Liver (tissue), 7 donors: ENCODE measurements at regions not wholly inside any gene's neighbourhood (a gene's known extent, or its start where the extent isn't known, plus 50 kb on each side); places are given as distances from the start of the nearest gene placed in this dataset.

Experiments used
- DNase-seq: peaks from one replicate; pipeline ENCODE4 v3.0.0-alpha.2; 2017; ENCODE audit warnings: low spot score
- H3K27ac ChIP-seq, 2 donors: one replicate each; pipeline ENCODE4 v1.7.0; 2013; ENCODE audit warnings: inconsistent platforms in 2 of 2, low read length in 2 of 2, control low read depth in 1 of 2, low read depth in 1 of 2, mild to moderate bottlenecking in 1 of 2
- H3K27me3 ChIP-seq, 4 donors: one replicate each; pipeline versions ENCODE4 v1.6.1 to v1.7.0; 2013; ENCODE audit warnings: low read length in 3 of 4, inconsistent platforms in 1 of 4, mild to moderate bottlenecking in 1 of 4, moderate library complexity in 1 of 4; ENCODE audit not compliant: control insufficient read depth in 4 of 4, insufficient read depth in 4 of 4
- H3K36me3 ChIP-seq, 4 donors: one replicate each; pipeline versions ENCODE4 v1.6.1 to v1.7.0; 2013; ENCODE audit warnings: low read length in 3 of 4, mild to moderate bottlenecking in 3 of 4, low read depth in 1 of 4, moderate library complexity in 1 of 4; ENCODE audit not compliant: control insufficient read depth in 4 of 4, insufficient read depth in 3 of 4
- H3K4me1 ChIP-seq, 4 donors: one replicate each; pipeline versions ENCODE4 v1.6.1 to v1.7.0; 2013; ENCODE audit warnings: low read length in 3 of 4, mild to moderate bottlenecking in 3 of 4, moderate library complexity in 1 of 4; ENCODE audit not compliant: control insufficient read depth in 4 of 4, insufficient read depth in 4 of 4
- H3K4me3 ChIP-seq, 3 donors: one replicate each; pipeline versions ENCODE4 v1.6.1 to v1.7.0; 2013; ENCODE audit warnings: low read length in 3 of 3, control low read depth in 1 of 3, low read depth in 1 of 3, mild to moderate bottlenecking in 1 of 3
- H3K9ac ChIP-seq, 2 donors: one replicate each; pipeline ENCODE4 v1.7.0; 2013; ENCODE audit warnings: low read length in 2 of 2, mild to moderate bottlenecking in 2 of 2, moderate library complexity in 2 of 2, control low read depth in 1 of 2, low read depth in 1 of 2
- H3K9me3 ChIP-seq, 4 donors: one replicate each; pipeline versions ENCODE4 v1.6.1 to v1.7.0; 2013; ENCODE audit warnings: low read length in 3 of 4; ENCODE audit not compliant: control insufficient read depth in 4 of 4
- ATF3 ChIP-seq: IDR thresholded peaks from 2 replicates; pipeline ENCODE4 v1.6.1; 2016; ENCODE audit warnings: antibody characterized with exemption
- EGR1 ChIP-seq, 2 donors: IDR thresholded peaks; 2 replicates each; pipeline ENCODE4 v1.6.1; 2016 to 2018; ENCODE audit warnings: antibody characterized with exemption in 2 of 2, low read depth in 2 of 2
- FOXA1 ChIP-seq: IDR thresholded peaks from 2 replicates; pipeline ENCODE4 v1.6.1; 2016; ENCODE audit warnings: antibody characterized with exemption
- FOXA2 ChIP-seq: IDR thresholded peaks from 2 replicates; pipeline ENCODE4 v1.6.1; 2016; ENCODE audit warnings: antibody characterized with exemption
- GABPA ChIP-seq, 2 donors: IDR thresholded peaks in 1 of 2; conservative IDR thresholded peaks in 1 of 2; 2 replicates each; pipeline ENCODE4 v1.6.1; 2016; ENCODE audit warnings: antibody characterized with exemption in 2 of 2, mild to moderate bottlenecking in 1 of 2, moderate library complexity in 1 of 2
- HNF4A ChIP-seq, 2 donors: conservative IDR thresholded peaks; 2 replicates each; pipeline ENCODE4 v1.6.1; 2016; ENCODE audit warnings: antibody characterized with exemption in 2 of 2, mild to moderate bottlenecking in 2 of 2
- NR2F2 ChIP-seq: IDR thresholded peaks from 2 replicates; pipeline ENCODE4 v1.6.1; 2016; ENCODE audit warnings: antibody characterized with exemption
- RXRA ChIP-seq, 2 donors: IDR thresholded peaks; 2 replicates each; pipeline ENCODE4 v1.6.1; 2017 to 2018; ENCODE audit warnings: antibody characterized with exemption in 2 of 2, mild to moderate bottlenecking in 1 of 2
- SP1 ChIP-seq: IDR thresholded peaks from 2 replicates; pipeline ENCODE4 v1.6.1; 2018; ENCODE audit warnings: antibody characterized with exemption, mild to moderate bottlenecking
- TAF1 ChIP-seq: conservative IDR thresholded peaks from 2 replicates; pipeline ENCODE4 v1.6.1; 2016; ENCODE audit warnings: antibody characterized with exemption, mild to moderate bottlenecking
- YY1 ChIP-seq: IDR thresholded peaks from 2 replicates; pipeline ENCODE4 v1.6.1; 2016; ENCODE audit warnings: antibody characterized with exemption, mild to moderate bottlenecking
- WGBS: extraction: QIAGEN DNeasy Blood & Tissue Kit; methylation state at CpG from one replicate; pipeline ENCODE4 v1.1.7; 2013; 5-methylcytosine and 5-hydroxymethylcytosine counted together
- TF ChIP-seq, protein P1 (sequence below): IDR thresholded peaks from 2 replicates; pipeline ENCODE4 v1.6.1; 2016; ENCODE audit warnings: antibody characterized with exemption, mild to moderate bottlenecking
- TF ChIP-seq, protein P2 (sequence below): IDR thresholded peaks from 2 replicates; pipeline ENCODE4 v1.6.1; 2016; ENCODE audit warnings: antibody characterized with exemption
- donor health status: healthy.
- donor health status: healthy.
- donor health status: healthy.
- donor health status: healthy.

GRCh38 chr2:12479065-12479601 lies 237.6 kb upstream of the TRIB2 start:
- Histone ChIP-seq H3K27ac (no peak overlapping the region), H3K36me3 (no peaks in the 10 kb centered on the region), H3K27me3 (no peaks in the 10 kb centered on the region), H3K4me3 (no peak overlapping the region), H3K4me1 (peaks cover 0 to 8% (median 4%) of the 10 kb centered on the region in 4 donors), H3K9ac (no peak overlapping the region), H3K9me3 (no peaks in the 10 kb centered on the region)
- 24% methylated on average over 1 of the region's 1 CpG for WGBS
- DNase-seq: no peak
- TF ChIP-seq HNF4A (conservative IDR thresholded peaks at IDR 0.05) (no peak), SP1 (no peak), FOXA2 (no peak), NR2F2 (peak; percentile 20), RXRA (IDR thresholded peaks at IDR 0.05) (peak in 1 of 2 donors; percentile 2), GABPA (IDR thresholded peaks at IDR 0.05 in 1 of 2, conservative IDR thresholded peaks at IDR 0.05 in 1 of 2) (no peak)
- TF ChIP-seq, protein P1, sequence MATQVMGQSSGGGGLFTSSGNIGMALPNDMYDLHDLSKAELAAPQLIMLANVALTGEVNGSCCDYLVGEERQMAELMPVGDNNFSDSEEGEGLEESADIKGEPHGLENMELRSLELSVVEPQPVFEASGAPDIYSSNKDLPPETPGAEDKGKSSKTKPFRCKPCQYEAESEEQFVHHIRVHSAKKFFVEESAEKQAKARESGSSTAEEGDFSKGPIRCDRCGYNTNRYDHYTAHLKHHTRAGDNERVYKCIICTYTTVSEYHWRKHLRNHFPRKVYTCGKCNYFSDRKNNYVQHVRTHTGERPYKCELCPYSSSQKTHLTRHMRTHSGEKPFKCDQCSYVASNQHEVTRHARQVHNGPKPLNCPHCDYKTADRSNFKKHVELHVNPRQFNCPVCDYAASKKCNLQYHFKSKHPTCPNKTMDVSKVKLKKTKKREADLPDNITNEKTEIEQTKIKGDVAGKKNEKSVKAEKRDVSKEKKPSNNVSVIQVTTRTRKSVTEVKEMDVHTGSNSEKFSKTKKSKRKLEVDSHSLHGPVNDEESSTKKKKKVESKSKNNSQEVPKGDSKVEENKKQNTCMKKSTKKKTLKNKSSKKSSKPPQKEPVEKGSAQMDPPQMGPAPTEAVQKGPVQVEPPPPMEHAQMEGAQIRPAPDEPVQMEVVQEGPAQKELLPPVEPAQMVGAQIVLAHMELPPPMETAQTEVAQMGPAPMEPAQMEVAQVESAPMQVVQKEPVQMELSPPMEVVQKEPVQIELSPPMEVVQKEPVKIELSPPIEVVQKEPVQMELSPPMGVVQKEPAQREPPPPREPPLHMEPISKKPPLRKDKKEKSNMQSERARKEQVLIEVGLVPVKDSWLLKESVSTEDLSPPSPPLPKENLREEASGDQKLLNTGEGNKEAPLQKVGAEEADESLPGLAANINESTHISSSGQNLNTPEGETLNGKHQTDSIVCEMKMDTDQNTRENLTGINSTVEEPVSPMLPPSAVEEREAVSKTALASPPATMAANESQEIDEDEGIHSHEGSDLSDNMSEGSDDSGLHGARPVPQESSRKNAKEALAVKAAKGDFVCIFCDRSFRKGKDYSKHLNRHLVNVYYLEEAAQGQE: no peak

- TF ChIP-seq EGR1 (IDR thresholded peaks at IDR 0.05; ENCODE audit: low read depth in 2 of 2): no peak
- TF ChIP-seq, protein P2, sequence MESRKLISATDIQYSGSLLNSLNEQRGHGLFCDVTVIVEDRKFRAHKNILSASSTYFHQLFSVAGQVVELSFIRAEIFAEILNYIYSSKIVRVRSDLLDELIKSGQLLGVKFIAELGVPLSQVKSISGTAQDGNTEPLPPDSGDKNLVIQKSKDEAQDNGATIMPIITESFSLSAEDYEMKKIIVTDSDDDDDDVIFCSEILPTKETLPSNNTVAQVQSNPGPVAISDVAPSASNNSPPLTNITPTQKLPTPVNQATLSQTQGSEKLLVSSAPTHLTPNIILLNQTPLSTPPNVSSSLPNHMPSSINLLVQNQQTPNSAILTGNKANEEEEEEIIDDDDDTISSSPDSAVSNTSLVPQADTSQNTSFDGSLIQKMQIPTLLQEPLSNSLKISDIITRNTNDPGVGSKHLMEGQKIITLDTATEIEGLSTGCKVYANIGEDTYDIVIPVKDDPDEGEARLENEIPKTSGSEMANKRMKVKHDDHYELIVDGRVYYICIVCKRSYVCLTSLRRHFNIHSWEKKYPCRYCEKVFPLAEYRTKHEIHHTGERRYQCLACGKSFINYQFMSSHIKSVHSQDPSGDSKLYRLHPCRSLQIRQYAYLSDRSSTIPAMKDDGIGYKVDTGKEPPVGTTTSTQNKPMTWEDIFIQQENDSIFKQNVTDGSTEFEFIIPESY: no peak
- TF ChIP-seq NR2F2: no peak
- no peak for TF ChIP-seq HNF4A (conservative IDR thresholded peaks at IDR 0.05)
- no peak for TF ChIP-seq FOXA2
- TF ChIP-seq ATF3: no peak
- TF ChIP-seq TAF1: no peak
- no peak for TF ChIP-seq FOXA1
- TF ChIP-seq YY1: no peak
- no peak for TF ChIP-seq RXRA (IDR thresholded peaks at IDR 0.05)
- Histone ChIP-seq H3K9ac (no peak overlapping the region), H3K27me3 (no peaks in the 10 kb centered on the region), H3K27ac (no peak overlapping the region), H3K4me3 (no peak overlapping the region), H3K36me3 (no peaks in the 10 kb centered on the region), H3K4me1 (no peaks in the 10 kb centered on the region), H3K9me3 (no peaks in the 10 kb centered on the region)
- DNase-seq: no peak
- 59% methylated on average over 3 of the region's 3 CpGs for WGBS
Measured at GRCh38 chr2:12484536-12485115, 232.1 kb upstream of the TRIB2 start.
